SH-SY5Y (cell line): ENCODE measurements at regions not wholly inside any gene's neighbourhood (a gene's known extent, or its start where the extent isn't known, plus 50 kb on each side); places are given as distances from the start of the nearest gene placed in this dataset.

Experiments used
- GATA2 ChIP-seq: IDR thresholded peaks from 2 replicates; pipeline ENCODE4 v1.6.1; 2011; ENCODE audit warnings: mild to moderate bottlenecking, low read depth, low read length
- GATA3 ChIP-seq: IDR thresholded peaks from 2 replicates; pipeline ENCODE4 v1.6.1; 2011; ENCODE audit warnings: low read depth, mild to moderate bottlenecking, low read length, moderate library complexity

GRCh38 chr7:125193263-125193662 lies 263.6 kb upstream of the POT1 start:
- TF ChIP-seq GATA3, result no peak
- TF ChIP-seq GATA2, result no peak
